Upper lobe of left lung (tissue), 4 donors: ENCODE measurements at regions not wholly inside any gene's neighbourhood (a gene's known extent, or its start where the extent isn't known, plus 50 kb on each side); places are given as distances from the start of the nearest gene placed in this dataset.

ENCODE experiments used
- EP300 ChIP-seq, 4 donors: sonication (generic); formaldehyde crosslinking; IDR thresholded peaks; one replicate each; pipeline ENCODE4 v1.5.1; 2017; ENCODE audit warnings: antibody characterized with exemption in 4 of 4, control low read depth in 2 of 4
- POLR2A ChIP-seq, 4 donors: fragments of 450-650 bp; IDR thresholded peaks; one replicate each; pipeline ENCODE4 v1.5.1; 2016 to 2017; ENCODE audit warnings: antibody characterized with exemption in 4 of 4, mild to moderate bottlenecking in 2 of 4
- POLR2AphosphoS5 ChIP-seq, 2 donors: sonication (generic); formaldehyde crosslinking; IDR thresholded peaks; one replicate each; pipeline ENCODE4 v1.5.1; 2017; ENCODE audit warnings: antibody characterized with exemption in 2 of 2
- TF ChIP-seq, protein P1 (sequence below), 6 experiments: fragments of 450-650 bp in 4 of 6; fragments of 200-600 bp in 2 of 6; sonication (generic) in 2 of 6; IDR thresholded peaks; one replicate each; pipeline ENCODE4 v1.5.1; 2016 to 2019; ENCODE audit warnings: antibody characterized with exemption in 6 of 6

DNA sequence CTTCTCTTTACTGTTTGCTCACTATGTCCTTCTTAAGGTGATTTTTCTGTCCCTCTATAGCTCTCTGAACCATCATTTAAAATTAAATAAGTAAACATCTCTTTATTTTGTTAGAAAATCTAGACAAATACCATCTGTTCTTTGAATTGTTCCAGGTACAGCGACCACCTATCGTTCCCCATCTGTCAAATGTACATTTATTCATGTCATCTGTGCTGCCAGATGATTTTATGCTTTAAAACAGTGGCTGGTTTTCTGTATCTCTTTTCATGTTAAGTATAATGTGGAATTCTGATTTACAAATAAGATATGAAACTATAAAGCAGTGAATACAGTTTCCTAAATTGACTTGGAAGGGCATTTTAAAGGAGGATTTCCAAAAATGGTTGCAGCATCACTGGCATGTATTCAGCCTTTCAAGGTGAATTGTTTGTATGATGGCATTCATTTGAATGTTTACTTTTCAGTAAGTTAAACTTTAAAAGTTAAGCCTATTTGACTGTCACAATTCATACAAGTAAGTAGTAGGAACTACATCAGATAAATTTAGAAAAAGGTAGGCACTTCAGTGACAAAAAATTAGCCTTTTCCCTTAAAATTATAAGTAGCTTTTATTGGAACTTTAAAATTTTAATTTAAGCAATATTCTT lies 92.6 kb upstream of the CLVS2 start:
- TF ChIP-seq, protein P1, sequence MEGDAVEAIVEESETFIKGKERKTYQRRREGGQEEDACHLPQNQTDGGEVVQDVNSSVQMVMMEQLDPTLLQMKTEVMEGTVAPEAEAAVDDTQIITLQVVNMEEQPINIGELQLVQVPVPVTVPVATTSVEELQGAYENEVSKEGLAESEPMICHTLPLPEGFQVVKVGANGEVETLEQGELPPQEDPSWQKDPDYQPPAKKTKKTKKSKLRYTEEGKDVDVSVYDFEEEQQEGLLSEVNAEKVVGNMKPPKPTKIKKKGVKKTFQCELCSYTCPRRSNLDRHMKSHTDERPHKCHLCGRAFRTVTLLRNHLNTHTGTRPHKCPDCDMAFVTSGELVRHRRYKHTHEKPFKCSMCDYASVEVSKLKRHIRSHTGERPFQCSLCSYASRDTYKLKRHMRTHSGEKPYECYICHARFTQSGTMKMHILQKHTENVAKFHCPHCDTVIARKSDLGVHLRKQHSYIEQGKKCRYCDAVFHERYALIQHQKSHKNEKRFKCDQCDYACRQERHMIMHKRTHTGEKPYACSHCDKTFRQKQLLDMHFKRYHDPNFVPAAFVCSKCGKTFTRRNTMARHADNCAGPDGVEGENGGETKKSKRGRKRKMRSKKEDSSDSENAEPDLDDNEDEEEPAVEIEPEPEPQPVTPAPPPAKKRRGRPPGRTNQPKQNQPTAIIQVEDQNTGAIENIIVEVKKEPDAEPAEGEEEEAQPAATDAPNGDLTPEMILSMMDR (IDR thresholded peaks at IDR 0.05), result no peak
- no peak for TF ChIP-seq POLR2A (IDR thresholded peaks at IDR 0.05)
- TF ChIP-seq POLR2AphosphoS5 (IDR thresholded peaks at IDR 0.05), result no peak
- TF ChIP-seq EP300 (IDR thresholded peaks at IDR 0.05), result no peak
